GM10266 (cell line): ENCODE measurements at regions not wholly inside any gene's neighbourhood (a gene's known extent, or its start where the extent isn't known, plus 50 kb on each side); places are given as distances from the start of the nearest gene placed in this dataset.

Source experiments
- DNase-seq: peaks from one replicate; pipeline ENCODE4 v3.0.0; 2012; ENCODE audit errors: extremely low spot score
- CTCF ChIP-seq: IDR thresholded peaks from 2 replicates; pipeline ENCODE4 v1.5.1; 2012; ENCODE audit warnings: mild to moderate bottlenecking, low read depth; ENCODE audit not compliant: control insufficient read depth, insufficient read depth; ENCODE audit errors: missing control alignments

GRCh38 chr9:27714388-27714787 lies 141.1 kb upstream of the C9orf72 start:
- TF ChIP-seq CTCF = no peak
- DNase-seq = no peak

- TF ChIP-seq CTCF = no peak
- no peak for DNase-seq
These were observed 142.4 kb upstream of the C9orf72 start for GRCh38 chr9:27715651-27716050.

GRCh38 chr9:27717991-27718390 lies 144.7 kb upstream of the C9orf72 start:
- TF ChIP-seq CTCF = no peak
- DNase-seq = no peak

GRCh38 chr9:27719711-27720110 lies 146.4 kb upstream of the C9orf72 start:
- TF ChIP-seq CTCF = no peak
- DNase-seq = no peak

GRCh38 chr9:27722866-27723265 lies 149.6 kb upstream of the C9orf72 start:
- no peak for TF ChIP-seq CTCF
- no peak for DNase-seq

GRCh38 chr9:27726244-27727081 lies 153.2 kb upstream of the C9orf72 start:
- peak; percentile 17 for DNase-seq
- TF ChIP-seq CTCF = peak; percentile 78

- DNase-seq = no peak
- TF ChIP-seq CTCF = no peak
These were observed 159.2 kb upstream of the C9orf72 start for GRCh38 chr9:27732494-27732893.
